ENCODE measurements at regions not wholly inside any gene's neighbourhood (a gene's known extent, or its start where the extent isn't known, plus 50 kb on each side); places are given as distances from the start of the nearest gene placed in this dataset.

- Histone ChIP-seq H3K9me3 (no peaks in the 10 kb centered on the region), H3K4me3 (no peak overlapping the region), H3K36me3 (no peaks in the 10 kb centered on the region), H3K27ac (no peak overlapping the region), H3K27me3 (no peaks in the 10 kb centered on the region), H3K4me1 (no peaks in the 10 kb centered on the region)
- WGBS, 2 donors (ENCODE audit: low coverage in 1 of 2): 61 to 73% methylated on average over 2 of the region's 2 CpGs
- no peak for TF ChIP-seq POLR2AphosphoS5 (IDR thresholded peaks at IDR 0.05)
- no peak for DNase-seq
- in situ Hi-C loops (cut with MboI; ENCODE audit: low pct_ligation_motif_present in 1 of 4, low pct_unique_long_range_greater_than_20kb in 1 of 4, low sequenced_read_pairs in 3 of 4) (no loop called here), intact Hi-C loops (cut with DNase I; ENCODE audit: low total_unique reads) (no loop called here)
Observed at GRCh38 chr12:70989232-70989631, 68.7 kb upstream of the PTPRR start.

- intact Hi-C loops (cut with DNase I; ENCODE audit: low total_unique reads) (no loop called here), in situ Hi-C loops (cut with MboI; ENCODE audit: low pct_ligation_motif_present in 1 of 4, low pct_unique_long_range_greater_than_20kb in 1 of 4, low sequenced_read_pairs in 3 of 4) (no loop called here)
- TF ChIP-seq POLR2A (IDR thresholded peaks at IDR 0.05) (no peak), POLR2AphosphoS5 (IDR thresholded peaks at IDR 0.05) (no peak), EP300 (IDR thresholded peaks at IDR 0.05; ENCODE audit: low read depth) (no peak), CTCF (IDR thresholded peaks at IDR 0.05) (no peak)
- DNase-seq: no peak
- WGBS, 2 donors (ENCODE audit: low coverage in 1 of 2): 58 to 63% methylated on average over 1 of the region's 1 CpG
- no peaks in the 10 kb centered on the region for H3K36me3 ChIP-seq
- H3K27ac ChIP-seq: no peak overlapping the region
- H3K4me3 ChIP-seq: no peak overlapping the region
- no peaks in the 10 kb centered on the region for H3K9me3 ChIP-seq
- H3K4me1 ChIP-seq: no peaks in the 10 kb centered on the region
- H3K27me3 ChIP-seq: no peaks in the 10 kb centered on the region
Observed at GRCh38 chr12:70985850-70986249, 65.3 kb upstream of the PTPRR start.

- no peak overlapping the region for H3K4me3 ChIP-seq
- in situ Hi-C loops (cut with MboI; ENCODE audit: low pct_ligation_motif_present in 1 of 4, low pct_unique_long_range_greater_than_20kb in 1 of 4, low sequenced_read_pairs in 3 of 4): no loop called here
- H3K27ac ChIP-seq: no peak overlapping the region
- no peaks in the 10 kb centered on the region for H3K4me1 ChIP-seq
- H3K27me3 ChIP-seq: no peaks in the 10 kb centered on the region
- H3K36me3 ChIP-seq: no peaks in the 10 kb centered on the region
- no peaks in the 10 kb centered on the region for H3K9me3 ChIP-seq
- intact Hi-C loops (cut with DNase I; ENCODE audit: low total_unique reads): no loop called here
- 76 to 83% methylated on average over 3 to 4 of the region's 4 CpGs for WGBS, 2 donors (ENCODE audit: low coverage in 1 of 2)
- TF ChIP-seq EP300 (IDR thresholded peaks at IDR 0.05; ENCODE audit: low read depth) (no peak), POLR2AphosphoS5 (IDR thresholded peaks at IDR 0.05) (no peak), CTCF (IDR thresholded peaks at IDR 0.05) (no peak), POLR2A (IDR thresholded peaks at IDR 0.05) (no peak)
- no peak for DNase-seq
Observed at GRCh38 chr12:70983692-70984091, 63.2 kb upstream of the PTPRR start.

- H3K27ac ChIP-seq: no peak overlapping the region
- no peaks in the 10 kb centered on the region for H3K27me3 ChIP-seq
- no peaks in the 10 kb centered on the region for H3K4me1 ChIP-seq
- no peak for TF ChIP-seq EP300 (IDR thresholded peaks at IDR 0.05; ENCODE audit: low read depth)
- TF ChIP-seq CTCF (IDR thresholded peaks at IDR 0.05): no peak
- TF ChIP-seq POLR2A (IDR thresholded peaks at IDR 0.05): no peak
- no peak for TF ChIP-seq POLR2AphosphoS5 (IDR thresholded peaks at IDR 0.05)
- no peak for DNase-seq
- no peaks in the 10 kb centered on the region for H3K9me3 ChIP-seq
- no peak overlapping the region for H3K4me3 ChIP-seq
- H3K36me3 ChIP-seq: no peaks in the 10 kb centered on the region
- intact Hi-C loops (cut with DNase I; ENCODE audit: low total_unique reads) (no loop called here), in situ Hi-C loops (cut with MboI; ENCODE audit: low pct_ligation_motif_present in 1 of 4, low pct_unique_long_range_greater_than_20kb in 1 of 4, low sequenced_read_pairs in 3 of 4) (no loop called here)
- 47 to 65% methylated on average over 2 of the region's 2 CpGs for WGBS, 2 donors (ENCODE audit: low coverage in 1 of 2)
Observed at GRCh38 chr12:70982991-70983390, 62.5 kb upstream of the PTPRR start.

GRCh38 chr12:70982286-70982685, 61.7 kb upstream of the PTPRR start:
- Histone ChIP-seq H3K27ac (no peak overlapping the region), H3K4me1 (no peaks in the 10 kb centered on the region), H3K9me3 (no peaks in the 10 kb centered on the region), H3K27me3 (no peaks in the 10 kb centered on the region), H3K36me3 (no peaks in the 10 kb centered on the region), H3K4me3 (no peak overlapping the region)
- in situ Hi-C loops (cut with MboI; ENCODE audit: low pct_ligation_motif_present in 1 of 4, low pct_unique_long_range_greater_than_20kb in 1 of 4, low sequenced_read_pairs in 3 of 4) (no loop called here), intact Hi-C loops (cut with DNase I; ENCODE audit: low total_unique reads) (no loop called here)
- 77 to 80% methylated on average over 2 of the region's 2 CpGs for WGBS, 2 donors (ENCODE audit: low coverage in 1 of 2)
- no peak for DNase-seq
- TF ChIP-seq CTCF (IDR thresholded peaks at IDR 0.05) (no peak), POLR2A (IDR thresholded peaks at IDR 0.05) (no peak), EP300 (IDR thresholded peaks at IDR 0.05; ENCODE audit: low read depth) (no peak), POLR2AphosphoS5 (IDR thresholded peaks at IDR 0.05) (no peak)
